ENCODE measurements at regions not wholly inside any gene's neighbourhood (a gene's known extent, or its start where the extent isn't known, plus 50 kb on each side); places are given as distances from the start of the nearest gene placed in this dataset.

DNA sequence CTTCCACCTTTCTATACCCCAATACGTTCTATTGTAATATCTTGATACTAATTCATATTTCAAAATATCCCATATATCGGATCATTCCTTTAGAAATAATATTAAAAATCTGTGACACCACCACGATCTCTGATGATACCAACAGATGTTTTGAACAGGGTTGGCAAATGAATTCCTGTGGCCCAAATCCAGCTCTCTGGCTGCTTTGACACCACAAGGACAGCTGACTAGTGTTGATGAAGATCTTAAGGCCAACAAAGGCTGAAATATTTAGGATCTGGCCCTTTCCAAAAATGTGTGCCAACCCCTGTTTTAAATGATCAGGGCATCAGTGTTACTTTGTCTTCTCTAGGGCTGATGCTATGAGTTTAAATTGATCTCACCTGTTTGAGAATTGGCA, 380.7 kb upstream of the PFKP start:
- no peaks in the 10 kb centered on the region for H3K4me1 Mint-ChIP-seq (ENCODE audit: unreplicated experiment)
- no peaks in the 10 kb centered on the region for H3K9me3 Mint-ChIP-seq (ENCODE audit: unreplicated experiment)
- no peak overlapping the region for H3K4me3 Mint-ChIP-seq (ENCODE audit: unreplicated experiment)
- H3K36me3 Mint-ChIP-seq (ENCODE audit: unreplicated experiment): no peaks in the 10 kb centered on the region
- H3K27ac Mint-ChIP-seq (ENCODE audit: unreplicated experiment): no peak overlapping the region
- peaks cover 16% of the 10 kb centered on the region for H3K27me3 Mint-ChIP-seq (ENCODE audit: unreplicated experiment)
- DNase-seq (ENCODE audit: extremely low spot score, unreplicated experiment): no peak
- TF ChIP-seq, protein P1, sequence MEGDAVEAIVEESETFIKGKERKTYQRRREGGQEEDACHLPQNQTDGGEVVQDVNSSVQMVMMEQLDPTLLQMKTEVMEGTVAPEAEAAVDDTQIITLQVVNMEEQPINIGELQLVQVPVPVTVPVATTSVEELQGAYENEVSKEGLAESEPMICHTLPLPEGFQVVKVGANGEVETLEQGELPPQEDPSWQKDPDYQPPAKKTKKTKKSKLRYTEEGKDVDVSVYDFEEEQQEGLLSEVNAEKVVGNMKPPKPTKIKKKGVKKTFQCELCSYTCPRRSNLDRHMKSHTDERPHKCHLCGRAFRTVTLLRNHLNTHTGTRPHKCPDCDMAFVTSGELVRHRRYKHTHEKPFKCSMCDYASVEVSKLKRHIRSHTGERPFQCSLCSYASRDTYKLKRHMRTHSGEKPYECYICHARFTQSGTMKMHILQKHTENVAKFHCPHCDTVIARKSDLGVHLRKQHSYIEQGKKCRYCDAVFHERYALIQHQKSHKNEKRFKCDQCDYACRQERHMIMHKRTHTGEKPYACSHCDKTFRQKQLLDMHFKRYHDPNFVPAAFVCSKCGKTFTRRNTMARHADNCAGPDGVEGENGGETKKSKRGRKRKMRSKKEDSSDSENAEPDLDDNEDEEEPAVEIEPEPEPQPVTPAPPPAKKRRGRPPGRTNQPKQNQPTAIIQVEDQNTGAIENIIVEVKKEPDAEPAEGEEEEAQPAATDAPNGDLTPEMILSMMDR (IDR thresholded peaks at IDR 0.05): no peak

DNA sequence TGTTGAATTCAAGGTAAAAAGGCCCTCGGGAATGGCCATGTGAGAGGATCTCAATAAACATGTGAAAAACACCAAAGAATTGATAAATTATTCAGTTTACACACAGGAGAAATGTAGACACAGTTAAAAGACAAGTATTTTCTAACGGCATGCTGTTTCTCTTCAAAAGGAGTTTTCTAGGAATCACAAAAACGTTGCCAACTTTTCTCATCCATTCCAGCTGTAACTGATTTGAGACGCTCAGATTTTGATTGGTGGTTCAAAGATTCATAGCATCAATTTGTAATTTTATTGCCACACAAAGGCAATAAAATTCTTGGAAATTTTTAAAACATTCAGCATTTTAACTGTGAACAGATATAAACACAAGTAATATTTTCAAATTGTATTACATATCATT, 384.9 kb upstream of the PFKP start:
- DNase-seq (ENCODE audit: extremely low spot score, unreplicated experiment): no peak
- H3K27ac Mint-ChIP-seq (ENCODE audit: unreplicated experiment): no peak overlapping the region
- no peaks in the 10 kb centered on the region for H3K9me3 Mint-ChIP-seq (ENCODE audit: unreplicated experiment)
- H3K4me1 Mint-ChIP-seq (ENCODE audit: unreplicated experiment): no peaks in the 10 kb centered on the region
- no peak overlapping the region for H3K4me3 Mint-ChIP-seq (ENCODE audit: unreplicated experiment)
- no peaks in the 10 kb centered on the region for H3K36me3 Mint-ChIP-seq (ENCODE audit: unreplicated experiment)
- peaks cover 21% of the 10 kb centered on the region for H3K27me3 Mint-ChIP-seq (ENCODE audit: unreplicated experiment)
- TF ChIP-seq, protein P1 (IDR thresholded peaks at IDR 0.05): no peak

DNA sequence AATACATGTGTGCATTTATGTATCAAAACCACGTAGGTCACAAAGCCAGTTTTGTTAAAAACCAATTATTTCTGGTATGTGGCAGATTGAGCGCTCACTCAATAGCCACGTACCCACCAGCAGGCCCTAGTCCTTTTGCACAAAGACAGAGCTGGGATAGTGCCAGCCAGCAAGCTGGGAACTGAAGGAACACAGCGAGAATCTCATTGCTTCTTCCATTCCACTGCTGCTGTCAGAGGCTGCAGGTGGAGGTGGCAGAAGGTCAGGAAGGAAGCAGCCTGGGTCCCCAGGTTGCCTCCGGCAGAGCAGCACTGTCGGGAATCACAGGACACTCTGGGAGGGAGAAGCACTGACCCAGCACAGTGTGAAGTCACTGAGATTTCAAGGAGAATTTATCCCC, 385.5 kb upstream of the PFKP start:
- no peak for DNase-seq (ENCODE audit: extremely low spot score, unreplicated experiment)
- Mint-ChIP-seq H3K4me1 (ENCODE audit: unreplicated experiment) (no peaks in the 10 kb centered on the region), H3K27me3 (ENCODE audit: unreplicated experiment) (peaks cover 20% of the 10 kb centered on the region), H3K36me3 (ENCODE audit: unreplicated experiment) (no peaks in the 10 kb centered on the region), H3K4me3 (ENCODE audit: unreplicated experiment) (no peak overlapping the region), H3K9me3 (ENCODE audit: unreplicated experiment) (no peaks in the 10 kb centered on the region), H3K27ac (ENCODE audit: unreplicated experiment) (no peak overlapping the region)
- TF ChIP-seq, protein P1 (IDR thresholded peaks at IDR 0.05): no peak

DNA sequence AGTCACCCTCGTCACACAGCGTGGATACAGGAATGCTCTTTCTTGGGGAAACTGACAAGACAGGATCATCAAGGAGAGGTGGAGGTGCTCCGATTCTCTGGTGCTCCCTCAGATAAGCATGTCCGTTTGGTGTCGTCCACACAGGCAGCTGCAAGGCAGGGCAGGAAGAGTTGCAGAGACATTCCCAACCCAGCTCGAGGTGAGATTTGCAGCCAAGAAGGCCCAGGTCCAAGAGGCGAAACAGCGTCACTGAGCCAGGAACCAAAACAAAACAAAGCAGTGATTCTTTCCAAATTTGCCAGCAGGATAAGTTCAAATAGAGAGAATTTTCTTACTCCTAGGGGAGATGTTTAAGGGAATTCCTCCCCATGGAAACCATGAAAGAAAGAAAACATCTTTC, 386.5 kb upstream of the PFKP start:
- H3K4me1 Mint-ChIP-seq (ENCODE audit: unreplicated experiment): no peaks in the 10 kb centered on the region
- TF ChIP-seq, protein P1 (IDR thresholded peaks at IDR 0.05): no peak
- peaks cover 22% of the 10 kb centered on the region for H3K27me3 Mint-ChIP-seq (ENCODE audit: unreplicated experiment)
- no peak for DNase-seq (ENCODE audit: extremely low spot score, unreplicated experiment)
- H3K9me3 Mint-ChIP-seq (ENCODE audit: unreplicated experiment): no peaks in the 10 kb centered on the region
- no peak overlapping the region for H3K4me3 Mint-ChIP-seq (ENCODE audit: unreplicated experiment)
- H3K36me3 Mint-ChIP-seq (ENCODE audit: unreplicated experiment): no peaks in the 10 kb centered on the region
- H3K27ac Mint-ChIP-seq (ENCODE audit: unreplicated experiment): no peak overlapping the region

DNA sequence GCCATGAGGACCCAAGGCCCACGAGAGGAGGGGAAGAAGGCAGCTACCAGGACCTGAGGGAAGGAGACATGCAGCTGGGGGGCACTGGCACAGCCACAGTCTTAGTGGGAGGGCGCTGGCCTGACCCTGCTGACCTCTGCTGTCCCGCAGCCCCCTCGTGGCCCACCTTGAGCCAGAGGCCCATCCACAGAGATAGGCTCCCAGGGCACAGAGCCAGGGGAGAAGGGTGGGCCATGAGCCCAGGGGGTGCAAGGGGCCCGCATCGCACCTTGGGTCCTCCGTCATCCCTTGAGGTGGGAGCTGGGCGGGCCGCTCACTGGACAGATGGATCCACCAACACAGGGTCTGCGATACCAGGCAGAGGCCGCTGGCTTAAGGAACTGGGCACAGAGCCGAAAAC, 387.7 kb upstream of the PFKP start:
- no peak overlapping the region for H3K4me3 Mint-ChIP-seq (ENCODE audit: unreplicated experiment)
- TF ChIP-seq, protein P1 (IDR thresholded peaks at IDR 0.05): no peak
- peaks cover 27% of the 10 kb centered on the region for H3K27me3 Mint-ChIP-seq (ENCODE audit: unreplicated experiment)
- no peak overlapping the region for H3K27ac Mint-ChIP-seq (ENCODE audit: unreplicated experiment)
- no peak for DNase-seq (ENCODE audit: extremely low spot score, unreplicated experiment)
- H3K36me3 Mint-ChIP-seq (ENCODE audit: unreplicated experiment): no peaks in the 10 kb centered on the region
- H3K9me3 Mint-ChIP-seq (ENCODE audit: unreplicated experiment): no peaks in the 10 kb centered on the region
- H3K4me1 Mint-ChIP-seq (ENCODE audit: unreplicated experiment): no peaks in the 10 kb centered on the region
